ENCODE measurements at regions not wholly inside any gene's neighbourhood (a gene's known extent, or its start where the extent isn't known, plus 50 kb on each side); places are given as distances from the start of the nearest gene placed in this dataset.

DNA sequence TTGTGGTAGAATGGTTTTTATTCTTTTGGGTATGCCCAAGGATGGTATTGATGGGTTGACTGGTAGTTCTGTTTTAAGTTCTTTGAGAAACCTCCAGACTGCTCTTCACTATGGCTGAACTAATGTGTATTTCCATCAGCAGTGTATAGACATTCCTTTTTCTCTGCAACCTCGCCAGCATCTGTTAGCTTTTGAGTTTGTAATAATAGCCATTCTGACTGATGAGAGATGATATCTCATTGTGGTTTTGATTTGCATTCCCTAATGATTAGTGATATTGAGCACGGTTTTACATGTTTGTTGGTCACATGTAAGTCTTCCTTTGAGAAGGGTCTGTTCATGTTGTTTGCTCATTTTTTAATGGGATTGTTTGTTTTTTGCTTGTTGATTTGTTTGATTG lies 1348.7 kb upstream of the NXPH2 start:
- Histone ChIP-seq H3K27me3 (no peaks in the 10 kb centered on the region), H3K4me3 (no peak overlapping the region), H3K9me3 (no peaks in the 10 kb centered on the region), H3K36me3 (no peaks in the 10 kb centered on the region), H3K4me1 (no peaks in the 10 kb centered on the region), H3K27ac (no peak overlapping the region)
- no peak for DNase-seq
- TF ChIP-seq POLR2A (IDR thresholded peaks at IDR 0.05) = no peak
- TF ChIP-seq, protein P1, sequence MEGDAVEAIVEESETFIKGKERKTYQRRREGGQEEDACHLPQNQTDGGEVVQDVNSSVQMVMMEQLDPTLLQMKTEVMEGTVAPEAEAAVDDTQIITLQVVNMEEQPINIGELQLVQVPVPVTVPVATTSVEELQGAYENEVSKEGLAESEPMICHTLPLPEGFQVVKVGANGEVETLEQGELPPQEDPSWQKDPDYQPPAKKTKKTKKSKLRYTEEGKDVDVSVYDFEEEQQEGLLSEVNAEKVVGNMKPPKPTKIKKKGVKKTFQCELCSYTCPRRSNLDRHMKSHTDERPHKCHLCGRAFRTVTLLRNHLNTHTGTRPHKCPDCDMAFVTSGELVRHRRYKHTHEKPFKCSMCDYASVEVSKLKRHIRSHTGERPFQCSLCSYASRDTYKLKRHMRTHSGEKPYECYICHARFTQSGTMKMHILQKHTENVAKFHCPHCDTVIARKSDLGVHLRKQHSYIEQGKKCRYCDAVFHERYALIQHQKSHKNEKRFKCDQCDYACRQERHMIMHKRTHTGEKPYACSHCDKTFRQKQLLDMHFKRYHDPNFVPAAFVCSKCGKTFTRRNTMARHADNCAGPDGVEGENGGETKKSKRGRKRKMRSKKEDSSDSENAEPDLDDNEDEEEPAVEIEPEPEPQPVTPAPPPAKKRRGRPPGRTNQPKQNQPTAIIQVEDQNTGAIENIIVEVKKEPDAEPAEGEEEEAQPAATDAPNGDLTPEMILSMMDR (IDR thresholded peaks at IDR 0.05) = no peak

DNA sequence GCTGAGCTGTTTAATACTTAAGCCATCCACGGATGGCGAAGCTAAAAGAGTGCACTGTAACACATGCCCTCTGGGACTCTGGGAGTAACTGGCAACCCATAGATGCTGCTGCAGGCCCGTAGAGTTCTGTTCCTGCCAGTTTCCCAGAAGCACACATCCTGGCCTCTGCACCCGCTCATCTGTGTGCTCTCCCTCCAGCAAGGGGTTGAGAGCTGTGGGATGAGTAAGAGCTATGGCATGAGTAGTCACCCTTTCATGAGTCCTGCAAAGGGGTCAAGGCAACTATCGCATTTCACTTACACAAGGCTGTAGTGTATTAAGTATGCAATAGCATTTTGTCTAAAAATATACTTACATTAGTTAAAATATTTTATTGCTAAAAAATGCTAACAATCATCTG lies 1341.8 kb upstream of the NXPH2 start:
- no peaks in the 10 kb centered on the region for H3K9me3 ChIP-seq
- no peak overlapping the region for H3K4me3 ChIP-seq
- H3K27me3 ChIP-seq = no peaks in the 10 kb centered on the region
- no peak for TF ChIP-seq POLR2A (IDR thresholded peaks at IDR 0.05)
- TF ChIP-seq, protein P1 (IDR thresholded peaks at IDR 0.05) = no peak
- DNase-seq = no peak
- no peaks in the 10 kb centered on the region for H3K4me1 ChIP-seq
- H3K27ac ChIP-seq = no peak overlapping the region
- no peaks in the 10 kb centered on the region for H3K36me3 ChIP-seq

DNA sequence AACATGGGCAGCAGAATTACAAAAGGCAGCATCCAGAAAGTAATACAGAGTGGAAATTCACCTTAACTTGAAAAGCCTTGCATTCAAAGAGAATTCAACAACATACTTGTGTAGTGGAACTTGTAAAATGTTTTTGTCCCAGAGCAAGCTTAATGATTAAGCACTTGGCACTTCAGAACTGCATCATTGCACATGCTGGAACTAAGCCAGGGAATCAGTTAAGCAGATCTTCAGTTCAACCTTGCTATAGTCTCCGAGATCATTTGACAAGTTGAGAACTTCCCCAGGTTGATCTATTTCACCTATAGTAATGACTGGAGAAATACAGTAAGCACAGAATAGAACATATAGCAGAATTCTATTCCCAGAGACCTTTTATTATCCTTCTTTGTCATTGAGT lies 1337.2 kb upstream of the NXPH2 start:
- Histone ChIP-seq H3K36me3 (no peaks in the 10 kb centered on the region), H3K27ac (no peak overlapping the region), H3K9me3 (no peaks in the 10 kb centered on the region), H3K27me3 (no peaks in the 10 kb centered on the region), H3K4me3 (no peak overlapping the region), H3K4me1 (no peaks in the 10 kb centered on the region)
- TF ChIP-seq, protein P1 (IDR thresholded peaks at IDR 0.05) = no peak
- TF ChIP-seq POLR2A (IDR thresholded peaks at IDR 0.05) = no peak
- no peak for DNase-seq

DNA sequence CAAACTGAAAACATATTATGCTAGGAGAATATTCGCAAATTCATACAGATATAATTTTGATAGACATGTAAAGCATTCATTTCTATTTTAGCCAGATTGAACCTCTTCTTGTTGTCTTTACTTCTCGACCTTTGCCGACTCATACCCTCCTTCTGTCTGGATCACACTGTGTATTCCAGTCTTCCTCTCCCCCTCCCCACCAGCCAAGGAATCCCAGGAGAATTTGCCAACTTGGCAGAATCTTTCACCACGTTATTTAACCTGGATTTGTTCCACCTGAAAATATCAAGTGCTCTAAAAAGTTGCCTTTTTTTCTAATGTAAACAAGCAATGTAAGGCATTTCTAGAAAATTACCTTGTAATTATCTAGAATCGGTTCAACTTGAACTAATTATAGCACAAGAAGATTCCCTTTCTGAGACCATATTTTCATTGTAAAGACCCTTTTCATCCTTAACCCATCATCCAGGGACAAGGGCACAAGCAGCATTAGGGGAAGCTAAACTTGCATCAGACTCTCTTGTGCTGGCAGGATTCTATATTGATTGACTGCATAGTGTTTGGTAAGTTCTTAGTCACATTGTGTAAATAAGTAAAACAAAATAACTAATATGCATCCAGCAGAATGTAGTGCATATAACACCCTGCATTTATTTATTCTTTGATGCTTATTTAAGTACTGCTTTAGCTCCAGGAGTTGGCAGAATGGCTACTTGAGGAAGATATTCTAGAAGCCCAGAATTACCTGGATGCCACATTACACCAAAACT lies 1328.7 kb upstream of the NXPH2 start:
- Histone ChIP-seq H3K9me3 (no peaks in the 10 kb centered on the region), H3K27ac (no peak overlapping the region)

DNA sequence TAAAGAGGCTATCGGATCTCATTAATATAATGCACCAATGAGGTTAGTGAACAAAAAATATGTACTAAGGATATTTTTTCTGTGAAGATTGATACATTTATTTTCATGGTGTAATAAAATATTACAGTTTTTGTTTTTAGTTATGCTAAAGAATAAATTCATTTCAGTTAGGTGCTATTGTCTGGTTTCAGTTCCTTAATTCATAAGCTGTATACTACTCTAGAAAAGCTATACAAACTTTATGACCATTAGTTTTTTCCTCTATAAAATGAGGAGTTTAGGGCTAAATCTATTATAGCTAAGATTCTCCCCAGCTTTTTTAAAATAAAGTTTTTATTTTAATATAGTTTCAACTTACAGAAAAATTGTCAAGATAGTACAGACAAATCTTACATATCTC lies 1311.7 kb upstream of the NXPH2 start:
- Histone ChIP-seq H3K27me3 (no peaks in the 10 kb centered on the region), H3K4me3 (no peak overlapping the region), H3K9me3 (no peaks in the 10 kb centered on the region), H3K27ac (no peak overlapping the region), H3K4me1 (no peaks in the 10 kb centered on the region), H3K36me3 (no peaks in the 10 kb centered on the region)
- TF ChIP-seq POLR2A (IDR thresholded peaks at IDR 0.05) = no peak
- TF ChIP-seq, protein P1 (IDR thresholded peaks at IDR 0.05) = no peak
- no peak for DNase-seq

More for the DNA sequence above, 1328.7 kb upstream of the NXPH2 start:
- Histone ChIP-seq H3K36me3 (no peaks in the 10 kb centered on the region), H3K4me3 (no peak overlapping the region), H3K27me3 (no peaks in the 10 kb centered on the region), H3K4me1 (no peaks in the 10 kb centered on the region)
- no peak for DNase-seq
- TF ChIP-seq, protein P1 (IDR thresholded peaks at IDR 0.05) = no peak
- no peak for TF ChIP-seq POLR2A (IDR thresholded peaks at IDR 0.05)
